BJ (cell line): ENCODE measurements at regions not wholly inside any gene's neighbourhood (a gene's known extent, or its start where the extent isn't known, plus 50 kb on each side); places are given as distances from the start of the nearest gene placed in this dataset.

Source experiments
- CTCF ChIA-PET: fragments of 350-600 bp; formaldehyde crosslinking; extraction: SDS; loops from one replicate; lab custom pipeline; 2021; ENCODE audit warnings: antibody characterized with exemption, inconsistent platforms; lab: Yijun Ruan, JAX
- POLR2A ChIA-PET: fragments of 300-600 bp; sonication (Branson Sonifier 250); formaldehyde crosslinking; extraction: SDS; loops from one replicate; lab custom pipeline; 2021; ENCODE audit warnings: antibody characterized with exemption; lab: Charles Lee
- DNase-seq: peaks from one replicate; pipeline ENCODE4 v3.0.0-alpha.2; 2011; ENCODE audit warnings: low read depth
- H3K27me3 ChIP-seq: 2 replicates; pipeline ENCODE4 v1.6.0; 2011; ENCODE audit warnings: low read length; ENCODE audit not compliant: control insufficient read depth, insufficient read depth
- H3K36me3 ChIP-seq: 2 replicates; pipeline ENCODE4 v1.5.1; 2011; ENCODE audit warnings: low read length; ENCODE audit not compliant: control insufficient read depth, insufficient read depth
- H3K4me3 ChIP-seq: 2 replicates; pipeline ENCODE4 v1.5.1; 2011; ENCODE audit warnings: low read depth, mild to moderate bottlenecking, control low read depth, low read length
- TF ChIP-seq, protein P1 (sequence below): IDR thresholded peaks from 2 replicates; pipeline ENCODE4 v1.5.1; 2011; ENCODE audit warnings: low read depth, mild to moderate bottlenecking, control low read depth, inconsistent platforms, low read length, moderate library complexity; ENCODE audit not compliant: insufficient read depth

DNA sequence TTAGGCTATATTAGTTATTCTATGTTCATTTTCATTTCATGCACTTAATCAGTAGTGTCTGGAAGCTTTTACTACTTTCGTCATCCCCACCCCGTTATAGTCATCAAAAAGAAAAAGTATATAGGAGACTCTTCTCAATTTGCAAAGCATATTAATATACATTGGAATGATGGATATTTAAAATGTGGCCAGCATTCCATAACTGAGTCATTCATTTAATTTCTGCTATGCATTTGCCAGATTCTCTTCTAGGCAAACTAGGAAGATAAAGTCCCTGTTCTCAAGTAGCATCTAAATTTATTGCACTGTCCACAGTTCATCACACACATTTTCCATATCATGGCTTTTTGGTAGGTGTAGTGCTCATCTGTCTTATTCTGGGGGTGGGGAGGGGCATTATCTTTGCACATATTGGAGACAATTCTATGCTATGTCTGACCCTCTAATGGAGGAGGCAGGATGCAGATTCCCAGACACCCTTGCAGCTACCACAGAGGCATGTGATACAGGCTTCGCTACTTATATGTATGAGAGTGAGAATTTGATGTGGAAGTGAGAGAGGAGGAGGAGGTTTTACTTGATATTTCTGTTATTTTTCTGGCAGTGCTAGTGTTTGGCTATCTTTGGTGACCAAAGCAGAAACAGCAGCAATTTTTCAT lies 125.8 kb downstream of the CTH start:
- H3K4me3 ChIP-seq = no peak overlapping the region
- ChIA-PET CTCF (no interaction called here), POLR2A (no interaction called here)
- no peak for DNase-seq
- H3K27me3 ChIP-seq = 0 out of 2 replicates have a peak, but pooled peaks cover 1% of the 10 kb centered on the region
- H3K36me3 ChIP-seq = no peaks in the 10 kb centered on the region
- TF ChIP-seq, protein P1, sequence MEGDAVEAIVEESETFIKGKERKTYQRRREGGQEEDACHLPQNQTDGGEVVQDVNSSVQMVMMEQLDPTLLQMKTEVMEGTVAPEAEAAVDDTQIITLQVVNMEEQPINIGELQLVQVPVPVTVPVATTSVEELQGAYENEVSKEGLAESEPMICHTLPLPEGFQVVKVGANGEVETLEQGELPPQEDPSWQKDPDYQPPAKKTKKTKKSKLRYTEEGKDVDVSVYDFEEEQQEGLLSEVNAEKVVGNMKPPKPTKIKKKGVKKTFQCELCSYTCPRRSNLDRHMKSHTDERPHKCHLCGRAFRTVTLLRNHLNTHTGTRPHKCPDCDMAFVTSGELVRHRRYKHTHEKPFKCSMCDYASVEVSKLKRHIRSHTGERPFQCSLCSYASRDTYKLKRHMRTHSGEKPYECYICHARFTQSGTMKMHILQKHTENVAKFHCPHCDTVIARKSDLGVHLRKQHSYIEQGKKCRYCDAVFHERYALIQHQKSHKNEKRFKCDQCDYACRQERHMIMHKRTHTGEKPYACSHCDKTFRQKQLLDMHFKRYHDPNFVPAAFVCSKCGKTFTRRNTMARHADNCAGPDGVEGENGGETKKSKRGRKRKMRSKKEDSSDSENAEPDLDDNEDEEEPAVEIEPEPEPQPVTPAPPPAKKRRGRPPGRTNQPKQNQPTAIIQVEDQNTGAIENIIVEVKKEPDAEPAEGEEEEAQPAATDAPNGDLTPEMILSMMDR = no peak

- 0 out of 2 replicates have a peak, but pooled peaks cover 1% of the 10 kb centered on the region for H3K27me3 ChIP-seq
- CTCF ChIA-PET = no interaction called here
These were observed 126.7 kb downstream of the CTH start for GRCh38 chr1:70537788-70538187.

DNA sequence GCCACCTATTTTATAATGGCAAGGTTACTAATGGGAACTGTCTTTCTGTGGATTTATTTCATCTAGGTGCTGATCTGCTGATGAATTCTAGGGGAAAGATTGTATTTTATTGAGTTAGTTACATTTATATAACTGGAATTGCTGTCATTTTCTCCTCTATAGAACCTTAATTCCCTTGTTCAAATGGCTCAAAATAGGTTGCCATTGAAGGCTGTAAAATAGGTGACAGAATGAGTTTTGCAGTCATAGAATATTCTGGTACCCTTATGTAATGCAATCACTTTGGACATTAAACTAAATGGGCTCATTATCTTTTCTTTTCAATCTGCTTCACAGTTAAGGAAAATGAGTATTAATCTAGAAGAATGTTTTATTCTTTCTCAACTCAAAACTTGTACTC lies 131.0 kb downstream of the CTH start:
- H3K36me3 ChIP-seq = no peaks in the 10 kb centered on the region
- H3K27me3 ChIP-seq = no peaks in the 10 kb centered on the region
- no peak overlapping the region for H3K4me3 ChIP-seq
- POLR2A ChIA-PET = no interaction called here
- TF ChIP-seq, protein P1 = no peak
- CTCF ChIA-PET = interaction anchor here (1.0 kb wide), 1 partner anchor 507 kb away, joined by 3 read pairs; no protein-coding TSS in a partner anchor
- no peak for DNase-seq

More at GRCh38 chr1:70537788-70538187, 126.7 kb downstream of the CTH start:
- Histone ChIP-seq H3K4me3 (no peak overlapping the region), H3K36me3 (no peaks in the 10 kb centered on the region)
- POLR2A ChIA-PET = no interaction called here
- no peak for DNase-seq
- TF ChIP-seq, protein P1 = no peak

DNA sequence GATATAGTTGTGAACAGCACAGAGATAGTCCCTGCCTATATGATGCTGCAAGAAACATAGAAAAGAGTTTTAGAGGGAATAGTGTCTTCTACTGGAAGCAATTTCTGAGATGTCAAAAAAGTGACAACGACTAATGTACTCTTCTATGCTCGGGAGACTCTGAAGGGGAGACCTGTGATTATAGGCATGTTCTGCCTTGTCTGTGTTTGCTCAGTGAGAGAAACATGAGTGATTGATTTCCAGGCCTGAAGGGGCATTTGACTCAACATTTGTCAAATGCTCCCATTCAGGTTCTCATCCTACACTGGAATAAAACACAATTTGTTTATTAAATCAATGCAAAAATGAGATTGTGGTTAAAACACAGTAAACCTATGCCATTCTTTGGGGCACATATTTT lies 131.8 kb downstream of the CTH start:
- POLR2A ChIA-PET = no interaction called here
- H3K36me3 ChIP-seq = no peaks in the 10 kb centered on the region
- no peaks in the 10 kb centered on the region for H3K27me3 ChIP-seq
- TF ChIP-seq, protein P1 = no peak
- H3K4me3 ChIP-seq = no peak overlapping the region
- no peak for DNase-seq
- CTCF ChIA-PET = interaction anchor here (0.5 kb wide), 1 partner anchor 31 kb away, joined by 3 read pairs; no protein-coding TSS in a partner anchor

- TF ChIP-seq, protein P1 = no peak
- POLR2A ChIA-PET = no interaction called here
These were observed 135.7 kb downstream of the CTH start for GRCh38 chr1:70546726-70547125.

More at GRCh38 chr1:70546726-70547125, 135.7 kb downstream of the CTH start:
- H3K27me3 ChIP-seq = no peaks in the 10 kb centered on the region
- no peak overlapping the region for H3K4me3 ChIP-seq
- DNase-seq = no peak
- no peaks in the 10 kb centered on the region for H3K36me3 ChIP-seq
- CTCF ChIA-PET = no interaction called here
